MM.1S (cell line): ENCODE measurements at regions not wholly inside any gene's neighbourhood (a gene's known extent, or its start where the extent isn't known, plus 50 kb on each side); places are given as distances from the start of the nearest gene placed in this dataset.

ENCODE experiments used
- DNase-seq: peaks from one replicate; pipeline ENCODE4 v3.0.0-alpha.2; 2015
- H2AFZ ChIP-seq: fragments of 300-600 bp; sonication (generic); 2 replicates; pipeline ENCODE4 v1.6.0; 2016; ENCODE audit warnings: antibody characterized with exemption, low read length
- H3F3A ChIP-seq: fragments of 300-600 bp; sonication (generic); 2 replicates; pipeline ENCODE4 v1.6.1; 2016; ENCODE audit warnings: mild to moderate bottlenecking, antibody characterized with exemption, low read length, moderate library complexity, mixed read lengths; ENCODE audit not compliant: insufficient read depth
- H3K27ac ChIP-seq: fragments of 300-600 bp; sonication (generic); 2 replicates; pipeline ENCODE4 v1.5.1; 2016; ENCODE audit warnings: mild to moderate bottlenecking, low read length
- H3K27me3 ChIP-seq: fragments of 300-600 bp; sonication (generic); replicated peaks from 2 replicates; pipeline ENCODE4 v1.6.0; 2016; ENCODE audit warnings: low read length; ENCODE audit not compliant: insufficient read depth
- H3K36me3 ChIP-seq: fragments of 300-600 bp; sonication (generic); replicated peaks from 2 replicates; pipeline ENCODE4 v1.6.1; 2016; ENCODE audit warnings: mild to moderate bottlenecking, low read length, mixed read lengths; ENCODE audit not compliant: insufficient read depth
- H3K4me1 ChIP-seq: fragments of 300-600 bp; sonication (generic); 2 replicates; pipeline ENCODE4 v1.6.1; 2016; ENCODE audit warnings: low read length, mixed read lengths
- H3K4me2 ChIP-seq: fragments of 300-600 bp; sonication (generic); 2 replicates; pipeline ENCODE4 v1.6.0; 2016; ENCODE audit warnings: low read depth, low read length
- H3K4me3 ChIP-seq: fragments of 300-600 bp; sonication (generic); 2 replicates; pipeline ENCODE4 v1.5.1; 2016; ENCODE audit warnings: low read length, mixed read lengths
- H3K79me2 ChIP-seq: fragments of 300-600 bp; sonication (generic); 2 replicates; pipeline ENCODE4 v1.6.1; 2016; ENCODE audit warnings: mixed run types, low read length, mixed read lengths
- H3K9ac ChIP-seq: fragments of 300-600 bp; sonication (generic); 2 replicates; pipeline ENCODE4 v1.6.1; 2016; ENCODE audit warnings: low read length, mixed read lengths
- H3K9me2 ChIP-seq: fragments of 300-600 bp; sonication (generic); replicated peaks from 2 replicates; pipeline ENCODE4 v1.6.1; 2016; ENCODE audit warnings: mild to moderate bottlenecking, low read length, mixed read lengths; ENCODE audit not compliant: insufficient read depth
- H3K9me3 ChIP-seq: fragments of 300-600 bp; sonication (generic); replicated peaks from 2 replicates; pipeline ENCODE4 v1.6.1; 2016; ENCODE audit warnings: mild to moderate bottlenecking, low read length, mixed read lengths; ENCODE audit not compliant: insufficient read depth
- H4K20me1 ChIP-seq: fragments of 300-600 bp; sonication (generic); 2 replicates; pipeline ENCODE4 v1.6.1; 2016; ENCODE audit warnings: mild to moderate bottlenecking, low read length, moderate library complexity, mixed read lengths; ENCODE audit not compliant: insufficient read depth
- EZH2 ChIP-seq: fragments of 300-600 bp; sonication (generic); optimal IDR thresholded peaks from 2 replicates; pipeline ENCODE3; 2017; ENCODE audit warnings: low read depth, mild to moderate bottlenecking, antibody characterized with exemption, low read length, mixed read lengths
- EZH2phosphoT487 ChIP-seq: fragments of 300-600 bp; sonication (generic); IDR thresholded peaks from 2 replicates; pipeline ENCODE4 v1.6.1; 2018; ENCODE audit warnings: antibody characterized with exemption, low read length
- TF ChIP-seq, protein P1 (sequence below): fragments of 300-600 bp; sonication (generic); IDR thresholded peaks from 2 replicates; pipeline ENCODE4 v1.5.1; 2016; ENCODE audit warnings: antibody characterized with exemption, low read length, mixed read lengths

DNA sequence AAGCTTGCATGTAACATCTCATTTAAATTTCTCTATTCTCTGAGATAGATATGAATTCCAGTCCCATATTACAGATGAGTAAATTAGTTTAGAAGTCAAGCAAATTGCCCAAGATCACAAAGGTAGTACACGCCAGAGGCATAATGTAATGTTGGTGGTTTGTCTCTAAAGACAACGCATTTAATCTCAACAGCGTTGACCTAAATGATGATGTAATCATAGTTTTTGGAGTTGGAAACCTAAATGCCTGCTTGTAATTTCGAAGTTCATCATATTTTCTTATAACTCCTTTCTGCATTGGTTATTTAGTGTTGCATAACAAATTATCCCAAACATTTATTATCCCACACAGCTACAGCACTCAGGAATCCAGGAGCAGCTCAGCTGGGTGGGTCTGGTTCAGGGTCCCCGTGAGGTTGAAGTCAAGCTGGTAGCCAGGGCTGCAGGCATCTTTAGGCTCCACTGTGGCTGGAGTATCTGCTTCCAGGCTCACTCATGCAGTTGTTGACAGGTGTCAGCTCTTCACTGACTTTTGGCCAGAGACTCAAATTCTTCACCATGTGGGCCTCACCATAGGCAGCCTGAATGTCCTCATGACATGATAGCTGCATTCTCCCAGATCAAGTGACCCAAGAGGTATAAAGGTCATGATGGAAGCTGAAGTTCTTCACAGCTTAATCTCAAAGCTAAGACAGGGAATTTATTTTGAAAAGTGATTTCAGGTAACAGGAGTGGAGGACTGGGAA, 122.0 kb upstream of the SPTLC3 start:
- no peak overlapping the region for H3K27ac ChIP-seq
- H3K4me3 ChIP-seq: no peak overlapping the region
- H3F3A ChIP-seq: no peaks in the 10 kb centered on the region
- H3K79me2 ChIP-seq: no peaks in the 10 kb centered on the region
- H3K9me2 ChIP-seq: no peaks in the 10 kb centered on the region
- H3K4me1 ChIP-seq: no peaks in the 10 kb centered on the region
- H3K36me3 ChIP-seq: no peaks in the 10 kb centered on the region
- no peaks in the 10 kb centered on the region for H4K20me1 ChIP-seq
- TF ChIP-seq EZH2phosphoT487: no peak
- no peak overlapping the region for H2AFZ ChIP-seq
- no peak for DNase-seq
- H3K27me3 ChIP-seq: no peaks in the 10 kb centered on the region
- H3K9me3 ChIP-seq: no peaks in the 10 kb centered on the region
- no peak overlapping the region for H3K9ac ChIP-seq
- H3K4me2 ChIP-seq: no peak overlapping the region

DNA sequence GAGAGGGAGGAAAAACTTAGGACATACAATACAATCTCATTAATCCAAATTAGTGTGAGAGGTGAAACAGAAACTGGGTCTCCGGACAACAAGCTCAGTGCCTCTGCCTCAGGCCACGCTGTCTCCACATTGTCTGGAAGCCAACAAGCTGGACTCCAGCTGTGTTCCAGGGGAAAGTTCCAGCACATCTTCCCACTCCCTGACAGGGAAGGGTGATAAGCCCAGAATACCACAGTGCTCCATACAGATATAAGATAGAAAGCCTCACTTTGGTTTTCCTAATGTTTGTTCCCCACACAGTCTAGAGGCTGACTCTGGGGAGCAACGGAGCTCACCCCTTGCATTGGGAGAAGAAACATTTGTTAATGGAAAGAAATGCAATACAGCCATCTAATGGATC, 117.1 kb upstream of the SPTLC3 start:
- Histone ChIP-seq H3K27ac (no peak overlapping the region), H3K27me3 (no peaks in the 10 kb centered on the region), H3K36me3 (no peaks in the 10 kb centered on the region), H2AFZ (no peak overlapping the region), H3K9me2 (no peaks in the 10 kb centered on the region), H3K4me2 (peak overlapping the region; percentile 20; the same call in 1 of the 2 replicates), H4K20me1 (no peaks in the 10 kb centered on the region), H3F3A (no peaks in the 10 kb centered on the region), H3K4me1 (peaks cover 5% of the 10 kb centered on the region; the same call in 1 of the 2 replicates), H3K9ac (no peak overlapping the region), H3K4me3 (no peak overlapping the region), H3K9me3 (no peaks in the 10 kb centered on the region), H3K79me2 (no peaks in the 10 kb centered on the region)
- TF ChIP-seq, protein P1, sequence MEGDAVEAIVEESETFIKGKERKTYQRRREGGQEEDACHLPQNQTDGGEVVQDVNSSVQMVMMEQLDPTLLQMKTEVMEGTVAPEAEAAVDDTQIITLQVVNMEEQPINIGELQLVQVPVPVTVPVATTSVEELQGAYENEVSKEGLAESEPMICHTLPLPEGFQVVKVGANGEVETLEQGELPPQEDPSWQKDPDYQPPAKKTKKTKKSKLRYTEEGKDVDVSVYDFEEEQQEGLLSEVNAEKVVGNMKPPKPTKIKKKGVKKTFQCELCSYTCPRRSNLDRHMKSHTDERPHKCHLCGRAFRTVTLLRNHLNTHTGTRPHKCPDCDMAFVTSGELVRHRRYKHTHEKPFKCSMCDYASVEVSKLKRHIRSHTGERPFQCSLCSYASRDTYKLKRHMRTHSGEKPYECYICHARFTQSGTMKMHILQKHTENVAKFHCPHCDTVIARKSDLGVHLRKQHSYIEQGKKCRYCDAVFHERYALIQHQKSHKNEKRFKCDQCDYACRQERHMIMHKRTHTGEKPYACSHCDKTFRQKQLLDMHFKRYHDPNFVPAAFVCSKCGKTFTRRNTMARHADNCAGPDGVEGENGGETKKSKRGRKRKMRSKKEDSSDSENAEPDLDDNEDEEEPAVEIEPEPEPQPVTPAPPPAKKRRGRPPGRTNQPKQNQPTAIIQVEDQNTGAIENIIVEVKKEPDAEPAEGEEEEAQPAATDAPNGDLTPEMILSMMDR: no peak
- TF ChIP-seq EZH2 (no peak), EZH2phosphoT487 (no peak)
- no peak for DNase-seq

DNA sequence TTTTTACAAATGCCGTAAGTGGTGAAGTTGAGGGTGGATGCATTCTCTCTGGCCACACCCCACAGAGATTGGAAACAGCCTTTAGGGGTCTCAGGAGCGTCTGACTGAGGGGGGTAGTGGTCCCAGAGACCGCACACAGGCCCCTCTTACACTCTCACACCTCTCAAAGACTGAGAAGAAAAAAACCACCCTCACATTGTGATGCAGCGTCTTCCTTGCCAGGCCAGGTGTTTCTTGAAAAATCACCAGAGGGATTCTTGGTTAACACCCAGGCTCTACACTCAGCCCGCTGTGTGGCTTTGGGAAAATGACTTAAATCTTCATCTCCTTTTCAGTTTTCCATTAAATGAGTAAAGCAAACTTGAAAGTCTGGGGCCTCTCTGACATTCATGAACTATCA, 115.8 kb upstream of the SPTLC3 start:
- H3K9me2 ChIP-seq: no peaks in the 10 kb centered on the region
- H3K9me3 ChIP-seq: no peaks in the 10 kb centered on the region
- no peaks in the 10 kb centered on the region for H4K20me1 ChIP-seq
- H3K4me3 ChIP-seq: no peak overlapping the region
- no peak for TF ChIP-seq EZH2
- no peak for TF ChIP-seq EZH2phosphoT487
- TF ChIP-seq, protein P1: no peak
- H3K79me2 ChIP-seq: no peaks in the 10 kb centered on the region
- no peaks in the 10 kb centered on the region for H3F3A ChIP-seq
- H3K4me1 ChIP-seq: peaks cover 5% of the 10 kb centered on the region; the same call in 1 of the 2 replicates
- no peak for DNase-seq
- no peak overlapping the region for H2AFZ ChIP-seq
- H3K36me3 ChIP-seq: no peaks in the 10 kb centered on the region
- H3K27ac ChIP-seq: no peak overlapping the region
- no peaks in the 10 kb centered on the region for H3K27me3 ChIP-seq
- H3K4me2 ChIP-seq: no peak overlapping the region
- no peak overlapping the region for H3K9ac ChIP-seq

DNA sequence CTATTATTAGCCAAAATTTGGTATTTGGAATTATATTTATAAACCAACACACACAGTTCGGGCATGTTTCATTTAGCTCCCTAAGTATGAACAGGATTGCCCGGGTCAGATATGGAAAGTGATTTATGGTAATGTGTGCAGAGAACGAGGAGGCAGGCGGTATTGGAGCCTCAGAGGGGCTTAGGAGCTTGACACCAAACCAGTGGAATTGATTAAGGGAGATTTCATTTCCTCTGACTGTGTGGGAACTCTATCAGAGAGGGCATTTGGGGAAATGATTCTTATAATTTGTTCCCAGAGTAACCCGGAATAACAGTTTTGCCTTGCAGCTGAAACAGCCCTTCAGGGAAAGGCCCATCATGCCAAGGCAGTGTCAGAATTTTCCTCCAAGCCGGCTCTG, 115.1 kb upstream of the SPTLC3 start:
- Histone ChIP-seq H3F3A (no peaks in the 10 kb centered on the region), H4K20me1 (no peaks in the 10 kb centered on the region), H3K27ac (no peak overlapping the region), H3K79me2 (no peaks in the 10 kb centered on the region), H3K9me2 (no peaks in the 10 kb centered on the region), H3K36me3 (no peaks in the 10 kb centered on the region), H3K27me3 (no peaks in the 10 kb centered on the region), H2AFZ (no peak overlapping the region), H3K4me1 (peaks cover 5% of the 10 kb centered on the region; the same call in 1 of the 2 replicates), H3K4me2 (no peak overlapping the region), H3K4me3 (no peak overlapping the region), H3K9ac (no peak overlapping the region), H3K9me3 (no peaks in the 10 kb centered on the region)
- TF ChIP-seq EZH2phosphoT487: no peak
- no peak for TF ChIP-seq EZH2
- TF ChIP-seq, protein P1: no peak
- DNase-seq: no peak
